HFFc6 (cell line): ENCODE measurements at regions not wholly inside any gene's neighbourhood (a gene's known extent, or its start where the extent isn't known, plus 50 kb on each side); places are given as distances from the start of the nearest gene placed in this dataset.

Experiments
- DNase-seq: peaks from one replicate; pipeline ENCODE4 v3.0.0-alpha.2; 2018
- H3K27ac Mint-ChIP-seq: 2 replicates; pipeline ENCODE4 v1.8.0; 2020; ENCODE audit warnings: mild to moderate bottlenecking, mixed read lengths
- H3K27me3 Mint-ChIP-seq: 2 replicates; pipeline ENCODE4 v1.8.0; 2021; ENCODE audit warnings: mild to moderate bottlenecking, moderate library complexity, mixed read lengths; ENCODE audit not compliant: insufficient read depth
- H3K36me3 Mint-ChIP-seq: 2 replicates; pipeline ENCODE4 v1.8.0; 2021; ENCODE audit warnings: low read depth, mixed read lengths
- H3K4me1 Mint-ChIP-seq: 2 replicates; pipeline ENCODE4 v1.8.0; 2020; ENCODE audit warnings: low read depth, mixed read lengths
- H3K4me3 Mint-ChIP-seq: 2 replicates; pipeline ENCODE4 v1.8.0; 2020; ENCODE audit warnings: mild to moderate bottlenecking, moderate library complexity, mixed read lengths
- H3K9me3 Mint-ChIP-seq: 2 replicates; pipeline ENCODE4 v1.8.0; 2020; ENCODE audit warnings: mild to moderate bottlenecking, mixed read lengths
- TF ChIP-seq, protein P1 (sequence below): fragments of 200-600 bp; sonication (generic); IDR thresholded peaks from 2 replicates; pipeline ENCODE4 v1.5.0; 2021; ENCODE audit warnings: antibody characterized with exemption, mild to moderate bottlenecking

DNA sequence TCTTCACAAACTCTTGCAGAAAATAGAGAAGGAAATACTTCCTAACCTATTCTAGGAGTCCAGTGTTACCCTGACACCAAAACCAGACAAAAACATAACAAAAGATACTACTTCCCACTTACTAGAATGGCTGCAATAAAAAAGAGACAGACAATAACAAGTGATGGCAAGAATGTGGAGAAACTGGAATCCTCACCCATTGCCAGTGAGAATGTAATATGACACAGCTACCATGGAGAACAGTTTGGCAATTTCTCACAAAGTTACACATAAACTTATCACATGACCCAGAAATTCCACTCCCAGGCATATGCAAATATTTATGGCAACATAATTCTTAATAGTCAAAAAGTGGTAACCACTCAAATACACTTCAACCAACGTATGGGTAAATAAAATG, 209.8 kb upstream of the CTAGE1 start:
- no peak overlapping the region for H3K4me3 Mint-ChIP-seq
- H3K27me3 Mint-ChIP-seq: peaks cover 18% of the 10 kb centered on the region
- peaks cover 5% of the 10 kb centered on the region; the same call in 1 of the 2 replicates for H3K4me1 Mint-ChIP-seq
- DNase-seq: no peak
- H3K27ac Mint-ChIP-seq: no peak overlapping the region
- no peaks in the 10 kb centered on the region; the same call in 1 of the 2 replicates for H3K36me3 Mint-ChIP-seq
- TF ChIP-seq, protein P1, sequence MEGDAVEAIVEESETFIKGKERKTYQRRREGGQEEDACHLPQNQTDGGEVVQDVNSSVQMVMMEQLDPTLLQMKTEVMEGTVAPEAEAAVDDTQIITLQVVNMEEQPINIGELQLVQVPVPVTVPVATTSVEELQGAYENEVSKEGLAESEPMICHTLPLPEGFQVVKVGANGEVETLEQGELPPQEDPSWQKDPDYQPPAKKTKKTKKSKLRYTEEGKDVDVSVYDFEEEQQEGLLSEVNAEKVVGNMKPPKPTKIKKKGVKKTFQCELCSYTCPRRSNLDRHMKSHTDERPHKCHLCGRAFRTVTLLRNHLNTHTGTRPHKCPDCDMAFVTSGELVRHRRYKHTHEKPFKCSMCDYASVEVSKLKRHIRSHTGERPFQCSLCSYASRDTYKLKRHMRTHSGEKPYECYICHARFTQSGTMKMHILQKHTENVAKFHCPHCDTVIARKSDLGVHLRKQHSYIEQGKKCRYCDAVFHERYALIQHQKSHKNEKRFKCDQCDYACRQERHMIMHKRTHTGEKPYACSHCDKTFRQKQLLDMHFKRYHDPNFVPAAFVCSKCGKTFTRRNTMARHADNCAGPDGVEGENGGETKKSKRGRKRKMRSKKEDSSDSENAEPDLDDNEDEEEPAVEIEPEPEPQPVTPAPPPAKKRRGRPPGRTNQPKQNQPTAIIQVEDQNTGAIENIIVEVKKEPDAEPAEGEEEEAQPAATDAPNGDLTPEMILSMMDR: no peak
- no peaks in the 10 kb centered on the region for H3K9me3 Mint-ChIP-seq

DNA sequence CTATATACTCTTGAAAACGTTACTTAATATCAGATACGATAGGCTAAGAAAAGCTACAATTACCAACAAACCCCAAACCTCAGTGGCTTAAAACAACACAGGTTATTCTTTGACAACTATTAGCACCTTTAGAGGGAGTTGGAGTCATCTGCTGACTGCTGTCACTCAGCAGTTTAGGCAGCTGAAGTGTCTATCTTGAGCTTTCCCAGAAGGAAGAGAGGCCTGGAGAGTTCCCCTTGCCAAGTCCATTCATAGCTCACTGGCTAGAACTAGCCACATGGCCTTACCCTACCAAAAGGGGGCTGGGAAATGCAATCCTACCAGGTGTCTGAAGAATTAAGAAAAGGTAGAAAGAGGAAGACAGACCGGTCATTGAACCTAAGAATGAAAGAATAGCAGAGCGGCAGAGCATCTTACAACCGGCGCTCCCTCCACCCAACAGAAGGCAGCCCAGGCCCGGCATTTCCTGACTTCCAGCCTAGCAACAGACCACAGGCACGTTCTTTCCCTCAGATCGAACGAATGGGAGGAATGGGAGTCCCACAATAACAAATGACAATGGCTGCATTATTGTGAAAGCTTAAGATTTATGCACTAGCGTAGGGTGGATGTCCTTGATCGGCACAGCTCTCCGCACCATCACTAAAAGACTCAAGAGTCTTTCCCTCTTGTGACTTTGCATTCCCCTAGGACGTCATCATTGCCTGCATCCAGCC, 211.2 kb upstream of the CTAGE1 start:
- Mint-ChIP-seq H3K9me3 (no peaks in the 10 kb centered on the region), H3K27ac (no peak overlapping the region), H3K4me1 (peaks cover 6% of the 10 kb centered on the region; the same call in 1 of the 2 replicates), H3K27me3 (peaks cover 18% of the 10 kb centered on the region), H3K36me3 (no peaks in the 10 kb centered on the region; the same call in 1 of the 2 replicates), H3K4me3 (no peak overlapping the region)
- DNase-seq: no peak
- TF ChIP-seq, protein P1: no peak

DNA sequence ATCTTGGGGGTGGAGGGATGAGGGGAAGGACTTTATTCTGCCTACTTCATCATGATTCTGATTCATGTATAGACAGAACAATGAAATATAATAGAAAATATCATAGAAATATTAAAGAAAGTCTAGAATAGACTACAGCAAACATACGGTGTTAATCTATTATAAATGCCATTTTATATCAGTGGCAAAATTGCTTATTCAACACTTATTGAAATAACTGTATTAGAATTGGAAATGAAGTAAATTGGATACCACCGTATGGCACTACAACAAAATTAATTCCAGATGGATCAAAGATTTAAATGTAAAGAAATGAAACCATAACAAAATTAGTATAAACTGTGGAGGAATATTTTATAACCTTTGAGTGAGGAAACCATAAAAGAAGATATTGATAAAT, 213.3 kb upstream of the CTAGE1 start:
- no peak overlapping the region for H3K4me3 Mint-ChIP-seq
- no peaks in the 10 kb centered on the region; the same call in 1 of the 2 replicates for H3K9me3 Mint-ChIP-seq
- DNase-seq: no peak
- peaks cover 6% of the 10 kb centered on the region; the same call in 1 of the 2 replicates for H3K4me1 Mint-ChIP-seq
- H3K27me3 Mint-ChIP-seq: peaks cover 15% of the 10 kb centered on the region
- TF ChIP-seq, protein P1: no peak
- peaks cover 2% of the 10 kb centered on the region for H3K36me3 Mint-ChIP-seq
- H3K27ac Mint-ChIP-seq: no peak overlapping the region

DNA sequence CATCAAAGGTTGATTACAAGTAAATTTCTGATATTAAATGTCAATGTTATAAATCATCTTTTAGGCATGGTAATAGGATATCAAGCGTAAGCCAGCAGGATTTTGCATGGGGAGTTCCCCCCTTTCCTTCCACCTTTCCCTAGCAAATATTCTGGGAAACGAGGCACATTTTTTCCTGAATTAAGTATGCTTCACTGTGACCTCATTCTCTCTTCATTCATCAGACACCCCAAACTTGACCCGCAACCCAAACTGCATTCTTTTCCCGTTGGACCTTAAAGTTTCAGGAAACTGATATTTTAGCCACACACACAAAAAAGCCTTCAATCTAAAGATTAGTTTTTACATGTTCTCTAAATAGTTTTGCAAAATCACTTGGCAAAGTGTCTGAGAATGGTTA, 214.5 kb upstream of the CTAGE1 start:
- Mint-ChIP-seq H3K9me3 (no peaks in the 10 kb centered on the region; the same call in 1 of the 2 replicates), H3K27ac (no peak overlapping the region)

DNA sequence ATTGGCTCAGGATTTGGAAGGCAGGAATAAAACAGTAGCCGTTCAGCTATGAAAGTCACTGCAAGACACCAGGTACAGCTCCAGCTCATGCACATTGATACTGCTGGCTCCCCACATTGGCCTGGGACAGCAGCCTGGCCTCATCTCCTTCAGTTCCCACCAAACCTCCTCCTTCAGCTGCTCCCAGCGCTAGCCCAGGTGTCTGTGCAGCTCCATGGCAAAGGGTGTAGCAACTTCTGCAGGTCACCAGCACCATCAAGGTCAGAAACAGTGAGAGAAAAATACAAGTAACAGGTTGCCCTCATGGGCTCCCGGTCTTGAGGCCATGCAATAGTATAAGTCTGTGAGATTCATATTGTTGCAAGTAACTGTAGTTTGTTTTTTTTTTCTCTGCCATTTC, 216.7 kb upstream of the CTAGE1 start:
- Mint-ChIP-seq H3K4me3 (no peak overlapping the region), H3K36me3 (peaks cover 5% of the 10 kb centered on the region), H3K4me1 (peaks cover 27% of the 10 kb centered on the region), H3K9me3 (no peaks in the 10 kb centered on the region; the same call in 1 of the 2 replicates), H3K27me3 (peaks cover 3% of the 10 kb centered on the region; the same call in 1 of the 2 replicates), H3K27ac (no peak overlapping the region)
- no peak for DNase-seq
- TF ChIP-seq, protein P1: no peak

More for the DNA sequence above, 214.5 kb upstream of the CTAGE1 start:
- DNase-seq: no peak
- Mint-ChIP-seq H3K27me3 (peaks cover 11% of the 10 kb centered on the region), H3K4me1 (peaks cover 6% of the 10 kb centered on the region; the same call in 1 of the 2 replicates), H3K4me3 (no peak overlapping the region), H3K36me3 (peaks cover 5% of the 10 kb centered on the region)
- TF ChIP-seq, protein P1: no peak
